NCI-H446 (cell line): ENCODE measurements at regions not wholly inside any gene's neighbourhood (a gene's known extent, or its start where the extent isn't known, plus 50 kb on each side); places are given as distances from the start of the nearest gene placed in this dataset.
A peak's percentile ranks its signal among the peaks of the same experiment; 100 is the strongest.

ENCODE experiments used
- DNase-seq, 2 experiments: peaks; one replicate each; lab custom pipeline; 2025; lab: John Stamatoyannopoulos, UW

GRCh38 chr5:4387290-4387689, 752.8 kb upstream of the ADAMTS16 start:
- no peak for DNase-seq

DNA sequence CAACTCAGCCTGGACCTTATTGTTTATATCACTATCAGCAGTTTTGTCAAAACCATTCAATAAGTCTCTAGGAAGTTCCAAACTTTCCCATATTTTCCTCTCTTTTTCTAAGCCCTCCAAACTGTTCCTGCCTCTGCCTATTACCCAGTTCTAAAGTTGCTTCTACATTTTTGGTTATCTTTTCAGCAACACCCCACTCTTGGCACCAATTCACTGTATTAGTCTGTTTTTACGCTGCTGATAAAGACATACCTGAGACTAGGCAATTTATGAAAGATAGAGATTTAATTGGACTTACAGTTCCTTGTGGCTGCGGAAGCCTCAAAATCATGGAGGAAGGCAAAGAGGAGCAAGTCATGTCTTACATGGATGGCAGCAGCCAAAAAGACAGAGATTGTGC, 744.4 kb upstream of the ADAMTS16 start:
- no peak for DNase-seq

DNA sequence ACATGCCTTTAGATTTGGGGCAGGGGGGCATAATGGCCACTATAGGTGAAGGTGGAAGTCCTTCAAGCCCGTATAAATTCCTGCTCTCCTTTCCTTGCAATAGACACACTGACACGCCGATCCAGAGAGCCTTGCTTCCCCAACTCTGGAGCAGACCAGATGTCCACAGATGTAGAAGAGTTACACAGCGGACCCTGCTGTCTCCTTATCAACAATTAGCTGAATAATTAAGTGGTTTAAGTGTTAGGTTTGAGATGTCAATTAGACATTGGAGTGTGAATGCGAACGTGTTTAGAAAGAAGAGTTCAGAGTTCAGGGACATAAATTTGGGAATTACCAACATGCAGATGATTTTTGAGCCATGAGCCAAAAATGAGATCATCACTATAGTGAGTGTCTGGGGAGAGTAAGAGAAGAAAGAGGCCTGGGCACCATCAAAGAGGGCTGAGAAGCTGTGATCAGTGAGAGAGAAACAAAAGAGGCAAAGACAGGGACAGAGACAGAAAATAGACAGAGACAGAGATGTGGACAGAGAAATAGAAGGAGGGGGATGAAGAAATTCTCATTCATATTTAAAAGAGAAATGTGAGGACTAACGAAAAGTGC, 734.4 kb upstream of the ADAMTS16 start:
- no peak for DNase-seq

DNA sequence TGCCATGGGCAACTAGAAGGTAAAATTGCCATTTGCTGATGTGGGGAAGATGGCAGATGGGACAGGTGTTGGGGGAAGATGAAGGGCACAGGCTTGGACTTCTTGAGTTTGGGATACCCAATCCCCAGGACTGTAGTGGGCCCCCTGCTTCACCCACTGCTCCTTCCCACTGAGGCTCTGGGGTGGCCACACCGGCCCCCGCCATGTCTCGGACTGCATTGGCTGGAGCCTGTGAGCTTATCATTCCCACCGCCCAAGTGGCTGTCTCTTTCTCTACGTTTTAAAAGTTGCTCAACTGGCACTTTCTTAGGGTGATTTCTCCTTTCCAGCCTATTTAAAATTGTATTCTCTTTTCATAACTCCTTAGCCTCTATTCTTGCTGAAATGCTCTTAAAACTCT, 730.0 kb upstream of the ADAMTS16 start:
- DNase-seq: no peak

GRCh38 chr5:4411664-4412063, 728.5 kb upstream of the ADAMTS16 start:
- DNase-seq: no peak

- DNase-seq: no peak
Measured at GRCh38 chr5:4413996-4414395, 726.1 kb upstream of the ADAMTS16 start.

GRCh38 chr5:4418084-4418483, 722.0 kb upstream of the ADAMTS16 start:
- DNase-seq: no peak

GRCh38 chr5:4419281-4419680, 720.8 kb upstream of the ADAMTS16 start:
- DNase-seq: no peak

GRCh38 chr5:4420177-4420576, 720.0 kb upstream of the ADAMTS16 start:
- DNase-seq: no peak

- DNase-seq: no peak
Measured at GRCh38 chr5:4420681-4421080, 719.4 kb upstream of the ADAMTS16 start.

- DNase-seq: no peak
Measured at GRCh38 chr5:4422247-4422646, 717.9 kb upstream of the ADAMTS16 start.

DNA sequence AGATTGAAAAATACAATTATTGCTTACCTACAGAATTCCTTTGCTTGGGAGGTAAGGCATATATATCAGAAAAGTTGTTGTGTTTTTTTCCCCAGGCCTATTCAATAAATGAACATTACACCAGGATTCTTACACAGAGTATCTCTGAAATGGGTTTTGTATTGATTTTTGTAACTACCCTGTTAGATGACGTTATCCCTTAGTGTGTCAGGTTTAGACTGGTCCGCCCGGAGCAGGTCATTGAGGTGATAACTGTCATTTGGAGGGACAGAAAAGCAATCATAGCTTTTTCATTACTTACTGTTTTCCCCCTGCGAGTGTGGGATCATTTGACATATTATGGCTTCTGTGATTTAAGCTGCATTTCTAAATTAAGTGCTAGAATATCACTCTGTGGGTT, 715.2 kb upstream of the ADAMTS16 start:
- DNase-seq: no peak

DNA sequence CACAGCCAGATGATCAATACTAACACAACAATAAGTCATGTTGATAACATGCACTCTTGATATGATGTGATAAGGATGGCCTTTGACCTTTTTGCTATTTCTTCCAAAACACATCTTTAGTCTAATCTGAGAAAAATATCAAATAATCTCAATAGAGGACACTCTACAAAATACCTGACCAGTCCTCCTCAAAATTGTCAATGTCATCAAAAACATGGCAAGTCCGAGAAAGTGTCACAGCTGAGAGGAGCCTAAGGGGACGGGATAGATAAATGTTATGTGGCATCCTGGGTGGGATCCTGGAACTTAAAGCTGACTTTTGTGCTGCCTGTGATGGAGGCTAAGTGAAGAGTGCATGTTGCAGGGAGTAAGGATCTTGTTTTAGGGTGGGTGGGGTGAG, 699.6 kb upstream of the ADAMTS16 start:
- no peak for DNase-seq

DNA sequence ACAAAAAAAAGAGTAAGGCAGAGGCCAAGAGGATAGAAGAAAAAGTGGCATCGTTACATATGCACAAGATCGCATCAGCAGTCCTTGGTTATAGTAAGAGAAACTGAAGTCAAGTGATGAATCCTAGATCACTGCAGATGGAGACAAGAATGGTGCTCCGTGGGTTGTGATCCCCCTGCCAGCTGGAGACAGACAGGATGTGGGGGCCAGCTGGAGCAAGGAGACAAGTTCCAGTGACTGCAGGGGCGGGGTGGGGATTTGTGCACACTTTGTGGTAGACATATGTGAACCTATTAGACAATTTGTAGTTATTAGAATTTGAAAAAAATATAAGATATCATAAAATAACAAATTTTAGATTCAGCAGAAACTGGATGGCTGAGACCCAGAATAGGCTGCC, 697.9 kb upstream of the ADAMTS16 start:
- DNase-seq: no peak

DNA sequence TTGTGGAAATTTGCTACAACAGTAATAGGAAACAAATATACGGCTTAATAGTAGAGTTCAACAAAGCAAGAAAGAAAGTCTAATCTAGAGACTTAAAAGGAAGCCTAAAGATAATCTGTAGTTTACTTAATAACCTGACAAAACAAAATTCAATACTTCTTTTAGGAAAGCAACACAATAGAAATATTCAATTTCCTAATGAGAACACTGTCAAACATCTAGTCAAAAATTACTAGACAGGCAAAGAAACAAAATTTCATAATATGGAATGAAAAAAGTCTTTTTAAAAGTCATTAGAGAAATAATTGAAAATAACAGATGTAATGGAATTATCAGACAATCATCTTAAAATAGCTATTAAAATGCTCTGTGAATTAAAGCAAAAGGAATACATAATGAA, 692.5 kb upstream of the ADAMTS16 start:
- DNase-seq: no peak

DNA sequence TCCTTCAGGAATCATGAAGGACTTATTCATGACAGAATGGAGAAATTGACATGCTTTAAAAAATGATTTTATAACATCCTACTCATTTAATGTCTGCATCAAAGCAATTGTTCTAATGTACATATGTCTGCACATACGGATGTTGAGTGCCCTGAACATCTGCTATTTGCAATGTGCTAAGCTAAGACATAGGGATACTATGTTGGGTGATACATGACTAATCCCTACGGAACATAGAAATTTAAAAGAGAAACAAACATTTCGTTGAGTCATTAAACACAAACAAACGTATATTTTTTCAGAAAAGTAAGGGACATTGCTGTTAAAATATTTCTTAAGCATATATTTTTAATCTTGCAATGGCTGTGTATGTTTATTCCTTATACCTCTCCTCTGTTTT, 686.5 kb upstream of the ADAMTS16 start:
- DNase-seq: no peak

- no peak for DNase-seq
Measured at GRCh38 chr5:4479426-4479825, 660.7 kb upstream of the ADAMTS16 start.

DNA sequence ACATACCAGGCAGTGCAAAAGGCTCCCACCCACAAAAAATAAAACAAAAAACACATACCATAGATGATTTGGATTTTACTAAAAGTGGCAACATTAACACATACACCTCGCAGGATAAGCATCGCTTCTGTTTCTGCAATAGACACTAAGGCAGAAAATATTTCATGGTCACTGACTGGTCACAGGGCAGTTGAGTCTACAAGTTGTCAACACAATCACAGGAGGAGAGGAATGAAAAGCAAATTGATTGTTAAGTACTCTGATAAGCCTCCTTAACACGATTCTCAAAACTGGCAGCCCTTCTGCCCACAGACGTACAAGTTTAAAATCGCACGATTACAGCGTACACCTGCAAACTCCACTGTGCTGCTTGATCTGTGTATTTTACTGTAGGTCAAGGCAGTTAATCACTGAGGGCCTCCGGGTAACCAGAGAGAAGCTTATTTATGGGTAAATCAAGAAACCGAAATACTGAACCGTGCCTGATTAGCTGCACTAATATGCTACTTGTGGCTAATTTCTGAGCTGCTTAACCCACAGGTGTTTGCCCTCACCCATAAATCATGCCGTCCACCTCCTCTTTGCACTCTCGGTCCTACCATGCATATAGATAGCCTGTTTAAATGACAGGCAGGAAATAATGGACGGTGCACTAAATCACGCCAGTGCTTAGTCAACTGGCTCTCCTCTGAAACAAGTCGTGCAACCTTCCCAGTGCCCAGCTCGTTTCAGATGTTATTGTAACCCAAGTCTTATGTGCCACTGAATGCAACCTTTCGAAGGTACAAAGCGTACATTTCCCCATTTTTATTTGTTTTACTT, 659.4 kb upstream of the ADAMTS16 start:
- no peak for DNase-seq

- no peak for DNase-seq
Measured at GRCh38 chr5:4487581-4487980, 652.5 kb upstream of the ADAMTS16 start.

- peak in 1 of 2 experiments; percentile 7 for DNase-seq
Measured at GRCh38 chr5:4511996-4512656, 628.0 kb upstream of the ADAMTS16 start.

DNA sequence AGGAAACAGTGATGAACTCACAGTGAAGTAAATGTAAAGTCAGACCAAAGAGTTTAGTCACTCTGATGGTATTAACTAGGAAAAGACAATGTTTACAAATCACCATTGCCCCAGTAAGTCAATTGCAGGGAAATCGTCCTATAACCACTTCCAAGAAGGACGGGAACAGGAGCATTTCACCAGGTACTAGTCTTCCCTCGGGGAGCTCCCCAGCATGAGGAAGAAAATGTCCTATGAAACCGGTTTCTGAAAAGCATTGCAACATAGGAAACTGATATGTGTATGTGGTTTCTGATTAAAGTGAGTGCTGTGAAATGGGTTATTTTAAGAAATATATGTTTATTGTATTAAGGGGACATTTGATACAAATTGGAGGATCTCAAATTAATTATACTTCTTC, 626.7 kb upstream of the ADAMTS16 start:
- no peak for DNase-seq

DNA sequence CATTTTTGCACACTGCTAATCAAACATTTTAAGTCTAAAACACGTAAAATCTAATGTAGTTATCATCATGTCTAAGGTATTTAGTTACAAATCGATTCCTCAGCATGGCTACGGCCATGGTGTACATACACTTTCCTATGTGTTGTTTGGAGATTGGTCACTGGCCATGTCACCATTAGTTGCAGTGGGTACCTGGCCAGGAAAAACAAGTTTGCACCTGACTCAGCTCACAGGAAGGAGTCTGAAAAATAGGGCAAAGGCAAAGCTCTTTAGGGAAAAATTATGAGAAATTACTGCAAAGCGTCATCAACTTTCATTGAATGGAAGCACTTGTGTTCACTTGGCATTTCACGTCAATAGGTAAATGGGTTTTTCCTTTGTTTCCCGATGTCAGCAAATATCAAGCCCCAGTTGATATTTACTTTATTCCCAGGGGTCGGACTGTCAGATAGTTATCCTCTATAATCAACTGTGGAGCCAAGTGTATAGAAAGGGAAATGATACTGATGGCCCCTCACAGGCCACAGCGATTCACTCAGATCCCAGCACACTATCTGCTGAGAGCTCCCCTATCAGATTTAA, 626.0 kb upstream of the ADAMTS16 start:
- no peak for DNase-seq
